HG03103 (cell line): ENCODE measurements at regions not wholly inside any gene's neighbourhood (a gene's known extent, or its start where the extent isn't known, plus 50 kb on each side); places are given as distances from the start of the nearest gene placed in this dataset.

Experiments used
- ATAC-seq: cut with Tn5 transposase; IDR thresholded peaks from one replicate; pipeline ENCODE4 v1.9.1; 2021; ENCODE audit warnings: low read depth; ENCODE audit not compliant: unreplicated experiment

DNA sequence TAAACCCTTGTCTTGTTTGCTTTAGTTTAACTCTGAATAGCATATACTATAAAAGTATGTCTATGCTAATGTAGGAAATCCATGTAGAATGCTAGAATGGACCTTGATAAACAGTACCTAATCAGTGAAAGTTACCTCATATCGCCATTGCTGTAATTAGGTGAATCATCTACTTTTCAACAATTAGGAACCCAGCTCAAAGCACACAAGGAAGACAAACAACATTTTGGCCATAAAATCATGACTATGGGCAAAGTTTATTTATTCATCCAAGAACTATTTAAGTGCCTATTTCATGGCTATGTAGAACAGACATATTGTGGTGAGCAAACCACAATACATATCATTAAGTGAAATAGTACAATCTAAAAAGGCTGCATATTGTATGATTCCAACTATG, 1043.2 kb downstream of the BRINP3 start:
- ATAC-seq: no peak

DNA sequence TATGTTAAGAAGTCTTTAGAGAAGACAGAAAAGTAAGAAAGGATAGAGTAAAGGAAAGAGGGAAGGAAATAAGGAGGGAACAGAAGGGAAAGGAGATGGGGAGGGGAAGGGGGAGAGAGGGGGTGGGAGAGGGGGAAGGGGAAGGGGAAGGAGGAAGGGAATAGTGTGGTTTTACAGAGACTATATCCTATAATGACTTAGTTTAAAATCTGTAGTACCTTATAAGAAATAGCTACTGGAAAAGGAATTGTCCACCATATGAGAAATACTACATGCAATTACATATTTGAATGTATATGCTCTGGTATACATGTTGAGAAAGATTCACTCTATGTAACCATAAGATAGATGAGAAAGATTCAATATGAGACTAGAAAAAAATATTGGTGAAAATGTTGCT, 1042.3 kb downstream of the BRINP3 start:
- ATAC-seq: no peak

DNA sequence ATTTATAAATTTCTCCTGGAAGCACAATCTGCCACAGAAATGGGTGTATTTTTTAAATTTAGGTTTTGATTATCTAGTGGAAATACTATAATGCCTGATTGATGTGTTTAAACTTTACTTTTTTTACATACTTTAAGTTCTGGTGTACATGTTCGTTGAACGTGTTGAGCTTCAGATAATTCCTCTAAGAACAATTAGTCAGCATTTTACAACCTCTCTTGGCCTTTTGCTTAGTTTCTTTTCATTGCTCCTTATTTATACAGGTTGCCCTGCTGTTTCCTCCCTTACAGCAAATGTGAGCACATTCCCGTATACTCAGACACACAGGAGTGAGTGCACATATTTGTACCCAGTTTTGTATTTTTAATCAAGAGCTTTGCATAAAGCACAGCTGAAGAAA, 1038.9 kb downstream of the BRINP3 start:
- no peak for ATAC-seq

DNA sequence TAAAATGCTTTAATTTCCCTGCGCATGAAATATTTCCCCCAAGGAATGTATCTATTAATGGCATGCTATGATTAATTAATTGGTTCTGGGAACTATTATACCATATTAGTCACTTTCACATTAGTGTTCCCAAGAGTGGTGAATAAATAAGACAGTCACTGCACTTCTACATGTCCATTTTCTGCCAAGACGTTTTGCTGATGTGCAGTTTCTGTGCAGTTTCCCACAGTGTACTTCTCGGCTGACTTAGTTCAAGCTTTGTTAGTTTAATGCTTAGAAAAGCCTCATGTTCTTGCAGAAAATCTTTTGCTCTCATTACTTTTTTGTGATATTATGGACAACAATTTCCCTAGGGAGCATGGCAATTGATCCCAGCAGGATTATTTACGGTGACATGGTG, 1014.5 kb downstream of the BRINP3 start:
- no peak for ATAC-seq

DNA sequence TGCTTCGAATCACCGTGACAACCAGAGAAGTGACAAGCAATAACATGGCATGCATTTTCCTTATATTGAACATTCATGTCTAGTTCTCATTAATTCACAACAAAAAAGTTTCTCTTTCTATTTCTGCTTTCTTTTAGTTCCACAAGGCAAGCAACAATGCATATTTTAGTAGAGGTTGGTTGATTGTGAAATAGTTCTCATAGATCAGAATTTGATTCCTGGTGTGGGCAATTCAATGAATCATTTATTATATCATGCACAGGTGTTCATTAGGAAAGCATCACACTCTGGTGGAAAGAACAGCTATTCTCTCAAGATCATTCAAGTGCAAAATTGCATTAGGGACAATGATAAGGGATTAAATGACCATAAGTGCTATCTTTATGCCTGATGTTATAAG, 980.9 kb downstream of the BRINP3 start:
- no peak for ATAC-seq

DNA sequence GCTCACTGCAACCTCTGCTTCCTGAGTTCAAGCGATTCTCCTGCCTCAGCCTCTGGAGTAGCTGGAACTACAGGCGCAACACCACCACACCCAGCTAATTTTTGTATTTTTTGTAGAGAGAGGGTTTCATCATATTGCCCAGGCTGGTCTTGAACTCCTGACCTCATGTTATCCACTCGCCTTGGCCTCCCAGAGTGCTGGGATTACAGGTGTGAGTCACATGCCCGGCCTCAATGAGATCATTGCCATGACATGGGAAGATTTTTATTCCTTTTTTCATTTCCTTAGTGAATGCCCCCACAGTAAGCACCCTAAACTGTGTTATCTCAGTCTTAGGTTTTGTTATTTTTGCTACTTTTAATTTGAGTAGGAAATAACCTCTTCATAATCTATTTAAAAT, 977.9 kb downstream of the BRINP3 start:
- no peak for ATAC-seq

DNA sequence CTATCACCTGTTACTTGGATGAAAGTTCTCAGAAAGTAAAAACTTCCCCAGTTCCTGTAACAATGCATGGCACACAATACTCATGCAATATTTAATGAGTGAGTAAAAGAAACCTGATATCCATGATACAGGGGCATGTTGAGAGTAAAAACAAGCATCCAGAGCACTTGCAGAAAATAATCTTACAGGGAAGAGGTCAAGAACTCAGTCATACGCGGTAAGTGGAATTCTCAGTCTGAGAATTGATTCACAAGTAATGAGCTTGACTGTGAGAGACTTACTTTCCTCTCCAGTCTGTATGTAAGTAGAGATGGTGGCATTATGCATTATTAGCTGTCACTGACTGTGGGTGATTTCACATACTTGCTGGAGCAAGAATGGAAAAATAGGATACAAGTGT, 976.9 kb downstream of the BRINP3 start:
- no peak for ATAC-seq

DNA sequence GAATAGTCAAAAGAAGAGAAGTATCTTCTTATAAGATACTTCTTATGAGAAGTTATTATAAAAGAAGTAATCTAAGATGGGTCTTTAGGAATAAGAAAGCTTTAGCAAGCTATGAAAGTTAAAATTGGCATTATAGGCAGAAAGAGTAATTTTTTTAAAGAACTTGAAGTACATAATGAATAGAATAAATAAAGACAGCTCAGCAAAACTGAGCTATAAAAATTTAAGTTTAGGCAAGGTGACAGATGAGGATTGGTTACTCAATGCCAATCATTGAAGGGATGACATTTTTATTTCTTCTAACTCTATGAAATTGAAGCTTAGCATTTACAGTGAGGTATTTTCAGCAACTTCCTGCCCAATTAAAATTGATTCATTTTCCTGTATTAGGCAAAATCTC, 966.8 kb downstream of the BRINP3 start:
- ATAC-seq: no peak

DNA sequence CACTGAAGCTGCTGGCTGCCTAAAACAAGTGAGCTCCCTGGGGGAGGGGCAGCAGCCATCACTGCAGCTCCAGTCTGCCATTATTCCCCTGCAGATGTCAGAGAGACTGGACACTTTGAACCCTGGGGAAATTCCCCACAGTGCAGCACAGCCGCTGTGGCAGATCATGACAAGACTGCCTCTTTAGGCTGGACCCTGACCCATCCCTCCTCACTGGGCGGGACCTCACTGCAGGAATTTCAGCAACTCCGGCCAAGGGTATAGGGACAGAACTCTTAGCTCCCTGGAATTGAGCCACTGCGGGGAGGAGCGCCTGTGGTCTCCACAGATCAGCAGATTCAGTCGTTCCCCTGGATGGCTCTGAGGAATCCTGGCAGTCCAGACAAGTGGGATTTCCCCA, 964.6 kb downstream of the BRINP3 start:
- ATAC-seq: no peak

DNA sequence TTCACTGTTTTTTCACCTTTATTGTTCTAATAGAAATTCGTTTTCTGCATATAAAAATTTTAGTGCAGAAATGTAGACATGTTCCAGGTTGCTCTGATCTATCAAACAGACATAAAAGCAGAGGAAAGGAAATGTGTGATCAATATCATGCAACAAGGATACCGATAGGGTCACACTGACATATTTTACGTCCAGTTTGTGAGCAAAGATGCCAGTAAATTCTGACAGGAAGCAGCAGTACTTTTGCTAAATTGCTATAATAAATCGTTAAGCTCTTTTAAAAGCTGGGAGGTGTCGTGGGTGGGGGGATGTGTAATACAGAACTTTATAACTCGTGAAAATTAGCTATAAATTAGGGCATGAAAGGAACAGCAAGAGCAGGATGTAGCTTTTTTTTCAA, 955.2 kb downstream of the BRINP3 start:
- no peak for ATAC-seq

DNA sequence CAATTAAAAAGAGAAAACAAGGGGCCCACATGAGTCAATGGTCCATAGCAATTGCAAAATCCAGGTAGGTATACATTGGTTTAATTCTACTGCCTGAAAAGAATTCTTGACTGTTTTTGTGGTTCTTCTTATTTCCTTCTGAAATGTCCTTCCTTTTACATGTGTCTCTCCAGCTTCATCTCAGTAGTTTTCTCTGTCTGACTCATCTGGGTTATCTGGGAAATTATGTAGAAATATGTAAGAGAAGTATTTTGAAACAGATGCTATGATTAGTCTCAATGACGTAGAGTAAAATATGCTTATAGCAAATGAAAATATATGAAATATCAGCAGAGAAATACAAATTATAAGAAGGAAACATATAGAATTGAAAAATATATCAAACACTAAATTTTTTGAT, 953.2 kb downstream of the BRINP3 start:
- no peak for ATAC-seq

DNA sequence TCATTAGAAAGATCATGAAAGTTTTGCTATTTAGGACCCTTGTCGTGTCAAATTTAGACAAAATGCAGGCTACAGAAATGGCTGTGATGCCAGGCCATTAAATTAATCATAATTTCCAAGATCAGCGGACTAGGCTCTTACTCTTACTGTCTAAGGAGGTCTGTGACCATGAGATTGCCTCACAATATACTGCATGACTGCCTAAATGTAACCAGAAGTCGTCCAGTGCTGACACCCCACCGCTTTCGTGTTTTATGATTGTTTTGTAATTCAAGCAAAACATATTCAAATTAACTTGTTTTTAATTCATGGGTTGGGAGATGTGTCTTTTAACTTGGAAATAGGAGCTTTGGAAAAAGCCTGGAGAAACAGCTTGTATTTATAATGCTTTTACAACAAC, 947.5 kb downstream of the BRINP3 start:
- ATAC-seq: no peak

DNA sequence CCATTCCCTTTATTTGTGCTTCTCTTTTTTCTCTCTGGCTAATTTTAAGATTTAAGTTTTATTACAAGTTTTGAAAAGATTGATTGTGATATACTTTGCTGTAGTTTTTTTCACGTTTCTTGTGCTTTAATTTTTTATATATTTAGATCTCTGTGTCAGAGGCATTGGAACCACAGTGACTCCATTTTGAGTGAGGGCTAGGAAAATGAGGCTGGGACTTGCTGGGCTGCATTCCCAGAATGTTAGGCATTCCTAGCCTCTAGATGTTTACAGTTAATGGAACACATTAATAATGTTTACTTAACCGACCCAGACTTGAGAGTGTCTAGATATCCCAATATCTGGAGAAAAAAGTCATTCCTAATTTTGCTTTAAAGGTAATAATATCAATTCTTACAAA, 939.4 kb downstream of the BRINP3 start:
- ATAC-seq: no peak

DNA sequence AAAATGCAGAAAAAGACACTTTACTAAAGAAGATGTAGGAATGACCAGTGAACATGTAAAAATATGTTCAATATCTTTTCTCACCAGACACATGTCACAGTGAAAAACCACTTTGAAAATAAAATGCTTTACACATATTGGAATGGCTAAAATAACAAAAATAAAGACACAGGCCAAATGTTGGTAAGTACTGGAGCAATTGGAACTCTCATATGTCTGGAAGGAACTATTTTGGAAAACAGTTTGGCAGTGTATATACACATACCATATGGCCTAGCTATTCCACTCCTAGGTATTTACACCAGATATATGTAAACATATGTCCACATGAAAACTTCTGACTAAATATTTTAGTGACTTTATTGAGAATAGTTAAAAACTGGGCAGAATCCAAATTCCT, 927.2 kb downstream of the BRINP3 start:
- no peak for ATAC-seq

DNA sequence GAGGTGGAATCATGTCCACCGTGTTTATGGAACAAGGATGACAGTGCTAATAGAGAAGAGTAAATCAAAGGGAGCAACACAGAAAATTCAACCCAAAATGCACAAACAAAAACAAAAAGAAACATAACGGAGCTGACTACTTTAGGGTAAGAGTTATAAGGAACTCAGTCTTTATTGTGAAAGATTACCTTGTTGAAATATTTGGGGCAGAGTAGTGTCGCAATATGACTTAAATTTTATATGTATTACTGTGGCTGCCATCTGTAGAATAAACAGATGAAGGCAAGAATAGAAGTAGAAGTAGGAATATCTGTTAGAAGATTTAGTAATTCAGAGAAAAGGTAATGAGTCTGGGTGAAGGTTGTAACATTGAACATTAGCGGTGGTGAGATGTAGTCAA, 913.9 kb downstream of the BRINP3 start:
- ATAC-seq: no peak

DNA sequence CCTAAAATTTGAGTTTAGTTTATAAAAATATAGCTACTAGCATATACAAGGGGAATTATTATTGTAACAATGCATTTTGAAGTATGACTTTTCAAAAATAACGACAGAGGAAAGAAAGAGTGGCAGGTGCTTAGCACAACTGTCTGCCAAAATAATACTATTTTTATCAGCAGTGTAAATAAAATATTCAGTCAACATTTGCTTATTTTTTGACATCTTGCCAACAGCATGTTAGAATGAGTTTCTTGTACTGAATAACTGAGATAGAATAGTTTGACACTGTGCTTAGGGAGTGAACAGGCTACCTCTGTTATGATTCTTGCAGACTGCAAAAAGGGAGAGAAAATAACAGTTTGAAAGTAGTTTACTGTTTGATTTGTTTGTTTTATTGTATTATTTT, 909.8 kb downstream of the BRINP3 start:
- ATAC-seq: no peak

DNA sequence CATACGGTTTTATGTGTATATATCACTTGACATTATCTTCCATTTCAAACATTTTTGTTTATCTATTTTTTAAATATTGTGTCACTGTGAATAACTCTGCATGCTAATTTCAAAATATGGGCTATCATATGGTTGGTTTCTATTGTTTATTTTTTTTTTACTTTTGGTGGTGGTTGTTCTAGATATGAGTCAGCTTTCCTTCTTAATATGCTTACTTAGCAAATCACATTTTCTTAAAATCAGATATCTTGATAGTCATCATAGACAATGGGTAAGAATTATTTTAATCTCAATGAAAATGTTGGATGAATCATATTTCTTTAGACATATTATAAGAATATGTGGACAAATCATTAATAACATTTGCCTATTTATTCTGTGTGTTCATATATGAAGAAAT, 881.5 kb downstream of the BRINP3 start:
- no peak for ATAC-seq

DNA sequence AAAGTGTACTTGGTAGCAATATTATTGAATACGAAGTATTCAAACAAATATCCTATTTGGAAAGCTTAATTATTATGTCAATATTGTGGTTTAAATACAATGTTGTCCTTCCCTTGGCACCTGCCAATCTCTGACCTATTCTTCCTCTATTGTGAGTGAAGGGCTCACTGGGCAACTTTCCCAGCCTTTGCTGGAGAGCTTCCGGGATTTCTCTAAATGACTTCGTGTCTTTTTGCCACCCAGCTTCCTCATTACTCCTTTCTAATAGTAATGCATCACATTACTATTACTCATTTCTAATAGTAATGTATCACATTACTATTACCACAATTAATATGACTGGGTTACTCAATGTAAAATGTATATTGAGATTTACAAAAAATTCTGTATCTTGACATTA, 880.6 kb downstream of the BRINP3 start:
- no peak for ATAC-seq

DNA sequence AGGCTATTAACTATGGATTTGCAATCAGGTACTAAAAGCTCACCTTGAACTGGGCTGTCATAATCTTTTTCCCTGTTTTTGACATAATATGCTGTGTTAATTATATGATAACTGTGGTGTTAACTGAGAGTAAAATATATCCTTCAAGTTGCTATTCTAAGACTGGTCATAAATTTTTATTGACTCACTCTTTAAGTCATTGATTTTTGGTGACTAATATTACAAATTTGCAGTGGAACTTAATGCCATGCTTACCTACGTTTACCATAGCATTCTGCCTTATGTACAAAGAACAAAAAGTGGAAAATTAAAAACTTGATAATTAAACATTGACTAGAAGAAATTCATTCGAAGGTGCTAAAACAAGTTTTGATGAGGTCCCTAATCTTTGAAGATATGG, 872.4 kb downstream of the BRINP3 start:
- no peak for ATAC-seq

DNA sequence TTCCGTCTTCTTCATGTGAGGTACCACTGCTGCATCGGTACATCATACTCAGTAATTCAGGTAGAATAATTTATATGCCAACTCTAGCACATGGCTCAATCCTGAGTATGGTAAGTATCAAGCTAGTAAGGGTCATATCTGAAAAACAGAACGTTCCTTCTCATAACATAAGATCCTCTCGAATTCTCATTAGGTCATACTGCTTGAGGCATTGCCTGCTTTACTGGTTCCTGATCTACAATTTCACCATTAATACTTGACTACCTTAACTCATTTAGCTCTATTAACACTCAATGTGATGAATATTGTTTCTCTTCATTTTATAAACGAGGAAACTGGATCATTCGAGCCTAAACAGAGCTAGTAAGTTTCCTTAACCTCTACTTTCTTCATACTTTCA, 871.6 kb downstream of the BRINP3 start:
- no peak for ATAC-seq

DNA sequence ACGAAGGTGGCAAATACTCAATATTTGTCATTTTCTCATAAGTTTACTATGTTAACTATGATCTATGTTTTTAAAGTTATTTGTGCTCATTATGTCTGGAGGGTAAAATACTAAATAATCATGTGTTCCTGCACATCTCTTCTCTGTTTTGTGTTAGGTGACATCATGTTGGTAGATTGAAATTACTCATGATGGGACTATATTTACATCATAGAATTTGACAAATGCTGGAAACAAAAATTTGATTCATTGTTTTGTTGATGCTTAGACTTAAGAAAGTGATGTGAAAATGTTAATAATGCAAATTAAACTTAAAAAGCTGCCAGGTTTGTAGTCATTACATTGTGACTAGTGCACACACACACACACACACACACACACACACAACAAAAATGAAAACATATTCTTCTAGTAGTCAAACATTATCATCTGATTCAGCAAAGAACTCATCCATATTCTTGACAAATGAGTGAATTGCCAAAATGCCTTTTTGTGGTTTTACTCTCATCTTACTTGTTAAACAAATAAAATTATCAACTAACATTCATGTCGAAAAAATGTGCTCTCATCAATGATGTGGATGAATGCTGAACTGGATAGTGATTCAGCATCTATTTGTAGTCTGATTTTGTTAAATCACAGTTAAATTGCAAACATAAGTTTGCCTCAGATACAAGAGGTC, 870.7 kb downstream of the BRINP3 start:
- no peak for ATAC-seq

DNA sequence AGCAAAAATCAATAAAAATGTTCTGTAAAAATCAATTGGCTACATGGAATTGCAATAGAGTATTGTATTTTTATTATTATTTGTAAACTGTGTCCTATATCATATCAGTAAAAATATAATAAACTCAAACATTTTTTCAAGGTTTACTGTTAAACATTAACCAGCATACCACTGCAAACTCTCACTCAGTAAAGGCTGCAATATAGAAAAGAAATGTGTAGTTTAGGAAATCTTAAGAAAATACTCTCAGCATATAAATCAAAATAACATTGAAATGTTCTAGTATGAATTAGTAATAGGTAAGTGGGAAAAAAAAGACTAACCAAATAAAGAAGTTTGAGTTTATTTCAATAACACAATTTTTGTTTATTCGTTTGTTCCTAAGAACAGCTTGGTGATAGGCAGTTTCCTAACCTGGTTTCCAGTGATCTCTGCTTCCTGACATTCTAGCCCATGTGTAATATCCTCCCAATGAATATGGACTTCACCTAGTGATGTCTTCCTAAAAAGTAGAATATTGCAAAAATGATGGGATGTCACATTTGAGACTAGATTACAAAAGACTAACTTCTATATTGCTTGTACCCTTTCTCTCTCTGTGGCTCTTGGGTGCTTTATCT, 870.1 kb downstream of the BRINP3 start:
- no peak for ATAC-seq

DNA sequence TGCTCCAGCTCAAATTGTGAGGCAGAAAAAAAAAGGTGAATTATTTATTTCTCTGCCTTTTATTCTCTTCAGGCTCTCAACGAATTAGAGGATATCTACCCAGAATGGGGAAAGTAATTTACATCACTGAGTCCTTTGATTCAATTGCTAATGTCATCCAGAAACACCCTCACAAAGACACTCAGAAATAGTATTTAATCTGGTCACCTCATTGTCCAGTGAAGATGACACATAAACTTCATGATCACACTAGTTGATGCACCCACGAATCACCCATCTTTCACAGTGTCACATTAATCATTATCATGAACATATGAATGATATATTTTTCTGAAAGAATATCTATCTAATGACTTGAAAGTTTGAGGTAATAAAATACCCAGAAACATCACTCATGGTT, 868.5 kb downstream of the BRINP3 start:
- no peak for ATAC-seq
